ENCODE measurements at regions not wholly inside any gene's neighbourhood (a gene's known extent, or its start where the extent isn't known, plus 50 kb on each side); places are given as distances from the start of the nearest gene placed in this dataset.
A peak's percentile ranks its signal among the peaks of the same experiment; 100 is the strongest.

DNA sequence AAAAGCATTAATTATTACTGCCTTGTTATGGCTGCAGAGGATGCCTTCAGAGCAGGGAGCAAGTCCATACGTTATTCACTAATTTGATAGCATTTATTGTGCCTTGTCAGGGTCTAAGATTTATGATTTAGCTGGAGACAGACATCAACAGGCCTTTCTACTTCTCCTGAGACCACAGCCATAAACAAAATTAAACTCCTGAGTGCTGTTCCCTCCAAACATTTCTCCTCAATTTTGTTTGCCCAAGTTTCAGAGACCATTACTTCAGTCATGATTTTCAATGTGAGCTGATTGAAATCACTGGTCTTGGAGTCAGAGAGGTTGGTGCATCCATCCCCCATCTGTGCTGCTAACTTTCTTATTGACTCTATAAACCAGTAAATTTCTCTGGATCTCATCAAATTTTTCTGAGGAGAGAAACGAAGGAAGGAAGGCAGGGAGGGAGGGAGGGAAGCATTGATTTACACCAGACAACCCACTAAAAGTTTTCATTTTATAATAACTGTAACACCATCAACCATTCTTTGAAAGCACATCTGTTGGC lies 423.6 kb upstream of the CDH11 start:
- no peak for DNase-seq

DNA sequence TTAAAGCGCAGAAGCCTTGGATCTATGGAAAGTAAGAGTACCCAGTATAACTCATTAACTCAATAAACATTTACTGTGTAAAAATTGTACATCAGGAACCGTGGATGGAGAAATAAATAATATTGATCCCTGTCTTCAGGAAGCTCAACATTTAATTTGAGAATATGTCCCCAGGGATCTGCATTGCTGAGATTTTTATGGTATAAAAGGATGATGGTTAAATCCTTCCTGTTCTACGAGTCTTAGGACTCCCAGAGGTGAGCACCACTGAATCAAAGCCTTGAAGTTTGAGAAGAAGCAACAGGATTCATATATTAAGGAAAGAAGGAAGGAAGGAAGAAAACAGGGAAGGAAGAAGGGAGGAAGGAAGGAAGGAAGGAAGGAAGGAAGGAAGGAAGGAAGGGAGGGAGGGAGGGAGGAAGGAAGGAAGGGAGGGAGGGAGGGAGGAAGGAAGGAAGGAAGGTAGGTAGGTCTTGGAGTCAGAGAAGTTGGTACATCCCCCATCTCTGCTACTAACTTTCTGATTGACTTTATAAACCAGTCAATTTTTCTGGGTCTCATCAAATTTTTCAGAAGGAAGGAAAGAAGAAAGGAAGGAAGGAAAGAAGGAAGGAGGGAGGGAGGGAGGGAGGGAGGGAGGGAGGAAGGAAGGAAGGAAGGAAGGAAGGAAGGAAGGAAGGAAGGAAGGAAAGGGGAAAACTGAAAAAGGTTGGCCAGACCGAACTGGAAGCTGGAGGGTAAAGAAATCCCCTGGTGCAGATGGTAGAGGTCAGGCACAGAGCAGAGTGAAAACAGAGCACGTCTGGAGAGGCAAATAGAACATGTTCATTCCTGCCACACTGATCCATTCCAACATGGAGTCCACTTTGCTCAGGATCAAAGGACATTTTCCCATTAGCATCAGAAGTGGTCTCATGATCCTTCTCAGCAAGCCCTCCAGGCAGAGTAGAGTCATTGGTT lies 422.2 kb upstream of the CDH11 start:
- no peak for DNase-seq

DNA sequence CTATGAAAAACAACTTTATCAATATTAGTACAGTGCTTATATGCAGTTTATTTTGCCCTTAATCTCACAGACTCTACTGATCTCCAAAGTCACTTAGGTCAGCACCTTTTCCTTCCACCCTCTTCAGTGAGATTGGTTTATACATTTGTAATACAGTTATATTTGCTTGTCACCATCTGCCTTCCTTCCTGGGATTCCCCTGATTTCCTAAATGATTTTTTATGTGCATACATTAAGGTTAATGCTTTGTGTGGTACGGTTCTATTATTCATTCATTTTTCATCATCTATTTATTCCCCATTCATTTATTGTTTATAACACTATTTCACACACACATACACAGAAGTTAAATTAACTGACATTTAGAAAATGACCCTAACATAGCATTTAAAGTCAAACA lies 419.8 kb upstream of the CDH11 start:
- DNase-seq = no peak

DNA sequence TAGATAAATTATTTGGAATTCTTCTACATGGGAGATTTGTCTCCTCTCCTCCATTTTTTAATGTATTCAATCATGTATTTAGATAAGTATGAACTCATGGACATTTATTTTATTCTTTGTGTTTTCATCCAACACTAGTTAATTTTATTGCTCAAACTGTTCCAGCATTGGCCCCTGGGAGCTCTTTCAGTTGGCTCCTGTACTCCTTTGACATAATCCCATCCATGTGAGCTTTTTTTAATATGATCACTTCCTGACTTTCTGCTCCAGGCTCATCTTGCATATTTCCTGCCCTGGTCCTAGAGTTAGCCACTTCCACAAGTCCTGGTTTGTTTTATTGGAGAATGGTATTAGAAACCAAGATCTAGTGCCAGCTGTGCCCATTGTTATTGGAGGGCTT lies 419.0 kb upstream of the CDH11 start:
- no peak for DNase-seq

DNA sequence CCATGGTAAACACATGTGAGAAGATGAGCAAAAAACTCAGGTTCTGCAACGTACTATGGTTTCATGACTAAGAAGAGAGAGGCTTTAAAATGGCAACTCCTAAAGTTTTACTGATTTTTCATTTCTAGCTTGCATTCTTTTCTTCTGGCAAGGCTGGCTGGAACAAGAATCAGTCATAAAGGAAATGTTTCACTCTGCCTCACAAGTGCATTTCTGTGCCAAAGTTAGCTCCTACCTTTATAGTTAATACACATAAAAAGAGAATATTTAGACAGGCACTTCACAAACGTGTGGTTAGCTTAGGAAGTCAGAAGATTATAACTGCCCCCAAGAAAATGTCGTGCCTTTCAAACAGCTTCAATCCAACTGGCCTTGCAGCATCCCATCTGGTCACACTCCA lies 417.1 kb upstream of the CDH11 start:
- DNase-seq = no peak

DNA sequence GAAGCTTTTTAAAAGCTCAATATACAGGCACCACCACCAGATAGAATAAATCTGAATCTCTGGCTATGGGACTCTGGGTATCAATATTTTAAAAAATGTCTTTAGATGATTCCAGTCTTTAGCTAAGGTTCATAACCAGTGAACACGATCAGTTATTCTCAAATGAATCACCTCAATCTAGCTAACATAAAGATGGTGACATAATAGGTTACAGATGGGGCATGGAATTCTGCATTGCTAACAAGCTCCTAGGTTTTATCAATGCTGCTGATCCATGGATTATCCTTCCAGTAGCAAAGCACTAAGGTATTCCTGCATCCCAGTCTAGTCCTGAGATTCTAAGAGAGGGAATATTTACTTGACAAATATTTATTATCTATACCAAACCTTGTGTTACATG lies 415.5 kb upstream of the CDH11 start:
- DNase-seq = no peak

DNA sequence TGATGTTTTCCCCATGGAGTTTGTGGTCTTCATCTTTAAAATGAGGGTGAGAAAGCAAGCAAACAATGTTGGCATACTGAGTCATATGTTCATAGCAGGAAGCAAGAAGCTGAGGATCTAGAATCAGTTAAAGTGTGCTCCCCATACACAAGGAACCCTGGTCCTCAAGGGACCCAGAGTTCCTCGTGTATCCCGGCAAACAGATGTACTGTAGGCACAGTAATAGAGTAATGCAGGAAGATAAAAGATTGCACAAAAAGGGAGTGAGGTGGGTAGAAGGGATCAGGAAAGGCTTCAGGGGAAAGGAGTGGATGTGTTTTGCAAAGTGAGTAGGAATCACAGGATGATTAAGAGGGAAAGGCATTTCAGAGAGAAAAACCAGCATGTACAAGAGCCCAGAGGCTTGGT lies 412.3 kb upstream of the CDH11 start:
- no peak for DNase-seq

DNA sequence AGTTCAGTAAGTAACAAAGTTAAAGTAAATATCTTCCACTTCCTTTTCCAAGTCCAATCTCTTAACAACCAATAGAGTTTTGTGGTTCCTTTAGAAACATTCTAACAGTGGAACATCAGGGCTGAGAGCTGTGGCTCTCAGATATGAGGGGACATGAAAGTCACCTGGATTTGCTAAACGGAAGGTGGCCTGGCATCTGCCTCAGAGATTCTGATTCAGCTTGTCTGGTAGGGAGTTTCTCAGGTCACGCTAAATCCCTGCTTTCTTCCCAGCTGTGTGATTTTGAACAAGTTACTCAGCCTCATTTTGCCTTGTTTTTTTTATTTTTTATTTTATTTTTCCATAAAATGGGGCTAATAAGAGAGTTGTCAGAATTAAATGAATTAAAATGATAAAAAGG lies 411.0 kb upstream of the CDH11 start:
- DNase-seq = no peak

DNA sequence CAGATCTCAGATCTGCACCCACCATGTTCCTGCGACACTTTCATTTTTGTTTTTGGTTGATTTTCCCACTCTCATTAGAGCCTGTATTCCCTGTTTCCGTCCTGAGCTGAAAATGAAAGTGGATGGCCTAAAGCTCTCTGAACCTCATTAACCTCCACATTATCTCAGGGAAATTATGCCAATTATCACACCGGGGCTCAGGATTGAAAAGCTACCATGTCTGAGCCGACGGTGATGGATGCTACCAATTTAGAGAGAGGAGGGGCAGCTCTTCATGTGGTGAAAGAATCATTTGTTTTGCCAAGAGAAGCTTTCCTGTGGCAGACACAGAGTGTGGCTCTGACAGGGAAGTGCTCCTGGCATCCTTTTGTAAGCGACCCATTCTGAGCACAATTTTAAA lies 410.4 kb upstream of the CDH11 start:
- no peak for DNase-seq

DNA sequence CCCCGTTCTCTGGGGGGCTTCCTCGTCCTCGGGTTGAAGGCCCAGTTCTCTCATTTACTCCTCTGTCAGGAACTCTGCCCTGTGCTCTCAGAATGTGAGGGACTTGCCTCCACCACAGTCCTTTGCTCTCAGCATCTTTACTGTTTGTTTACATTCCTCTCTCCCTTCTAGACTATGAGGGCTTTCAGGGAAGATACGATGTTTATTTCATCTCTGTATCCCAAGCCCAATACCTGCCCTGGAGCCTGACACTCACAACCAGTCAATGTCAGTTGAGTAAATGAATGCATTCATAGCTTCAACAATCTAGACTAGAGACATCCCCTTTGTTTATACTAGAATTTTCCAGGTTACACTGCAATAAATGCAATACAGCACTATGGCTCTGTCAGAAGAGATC lies 409.6 kb upstream of the CDH11 start:
- DNase-seq = no peak

DNA sequence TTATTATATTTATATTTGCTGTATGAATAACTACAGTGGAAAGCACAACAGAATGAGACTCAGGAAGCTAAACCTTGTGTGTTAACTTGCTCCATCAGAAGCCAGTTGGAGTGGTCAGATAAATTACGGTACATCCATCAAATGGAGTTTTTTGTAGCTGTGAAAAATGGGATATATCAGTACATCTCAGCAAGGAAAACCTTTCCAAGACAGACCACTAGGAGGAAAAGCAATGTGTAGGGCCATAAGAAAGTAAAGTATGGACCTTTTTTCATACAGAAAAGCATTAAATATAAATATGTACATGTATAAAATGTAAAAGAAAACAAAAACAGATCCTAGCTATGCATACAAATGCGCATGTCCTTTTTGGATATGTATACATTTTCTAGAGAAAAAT lies 403.8 kb upstream of the CDH11 start:
- no peak for DNase-seq

DNA sequence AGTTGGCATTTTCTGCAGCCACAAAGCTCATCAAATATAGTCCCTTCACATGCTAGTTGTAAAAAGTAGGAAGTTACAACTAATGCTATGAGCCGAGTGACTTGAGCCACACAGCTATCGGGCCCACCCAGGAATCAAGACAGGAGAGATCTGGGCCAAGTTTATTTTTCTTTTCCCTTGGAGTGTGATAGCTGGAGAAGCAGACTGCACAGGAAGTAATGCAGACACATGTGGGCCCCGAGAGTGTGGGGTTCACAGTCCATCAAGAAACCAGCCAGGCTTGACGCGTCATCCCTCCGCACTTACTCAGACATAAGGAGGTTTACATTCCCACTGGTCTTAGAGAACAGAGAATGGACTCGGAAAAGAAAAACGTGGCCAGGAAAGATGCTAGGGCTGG lies 403.1 kb upstream of the CDH11 start:
- peak; percentile 75 for DNase-seq

DNA sequence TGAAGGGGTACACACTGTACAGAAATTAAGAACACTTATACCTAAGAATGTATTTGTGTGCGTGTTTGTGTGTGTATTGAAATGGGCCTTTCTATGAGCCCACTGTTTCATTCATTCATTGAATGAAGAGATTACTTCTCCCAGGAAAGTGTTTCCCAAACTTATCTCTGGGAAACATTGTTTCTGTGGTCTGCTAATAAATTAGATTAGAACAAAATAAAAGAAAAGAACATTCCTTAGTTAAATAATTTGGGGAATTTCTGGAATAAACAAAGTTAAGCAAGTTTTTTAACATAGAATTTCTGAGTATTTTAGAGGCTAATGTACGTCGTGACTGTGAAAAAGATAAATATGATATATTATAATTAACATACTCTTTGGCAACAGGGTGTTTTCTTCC lies 402.4 kb upstream of the CDH11 start:
- no peak for DNase-seq

DNA sequence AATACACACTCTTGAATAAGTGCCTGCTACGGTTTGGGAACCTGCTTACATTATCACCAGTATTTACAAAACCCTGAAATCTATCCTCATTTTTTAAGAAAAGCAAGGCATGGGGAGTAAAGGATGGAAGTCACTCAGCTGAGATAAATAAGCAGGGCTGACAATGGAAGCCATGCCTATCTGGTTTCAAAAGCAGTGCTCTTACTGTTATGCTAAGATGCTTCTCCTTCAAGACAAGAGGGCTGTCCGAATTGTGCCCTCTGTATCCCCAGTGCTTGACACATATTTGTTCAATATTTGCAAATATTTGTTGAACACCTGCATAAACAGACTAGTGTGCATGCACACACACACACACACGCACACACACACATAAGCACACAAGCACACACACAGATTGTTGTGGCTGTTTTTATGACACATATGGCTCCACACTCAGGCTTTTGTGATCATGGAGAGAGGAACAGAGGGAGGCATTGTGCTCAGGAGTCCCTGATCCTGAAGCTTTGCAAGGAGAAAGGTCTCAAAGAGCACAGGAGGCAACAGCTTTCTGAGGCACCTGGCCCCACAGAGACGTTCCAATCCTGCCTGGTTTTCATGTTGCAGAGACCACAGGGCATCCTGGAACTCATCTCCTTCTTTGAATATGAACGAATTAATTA lies 401.6 kb upstream of the CDH11 start:
- DNase-seq = no peak

DNA sequence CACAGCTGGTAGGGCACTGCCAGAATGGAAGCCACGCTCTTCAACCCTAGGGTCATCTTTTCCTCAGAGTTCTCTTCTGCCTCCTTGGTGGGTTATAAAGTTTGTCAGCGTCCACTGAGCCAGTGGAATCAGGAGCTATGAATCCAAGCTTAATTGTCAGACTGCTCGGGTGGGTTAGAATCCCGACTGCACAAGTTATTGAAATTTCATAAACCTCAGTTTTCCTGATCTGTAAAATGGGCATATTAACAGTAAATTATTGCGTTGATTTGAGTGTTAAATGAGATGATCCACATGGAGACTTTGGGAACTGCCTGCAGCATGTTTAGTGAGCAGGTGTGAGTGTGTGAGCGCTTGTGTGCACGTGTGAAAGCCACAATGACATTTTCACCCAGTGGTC lies 400.5 kb upstream of the CDH11 start:
- DNase-seq = no peak

DNA sequence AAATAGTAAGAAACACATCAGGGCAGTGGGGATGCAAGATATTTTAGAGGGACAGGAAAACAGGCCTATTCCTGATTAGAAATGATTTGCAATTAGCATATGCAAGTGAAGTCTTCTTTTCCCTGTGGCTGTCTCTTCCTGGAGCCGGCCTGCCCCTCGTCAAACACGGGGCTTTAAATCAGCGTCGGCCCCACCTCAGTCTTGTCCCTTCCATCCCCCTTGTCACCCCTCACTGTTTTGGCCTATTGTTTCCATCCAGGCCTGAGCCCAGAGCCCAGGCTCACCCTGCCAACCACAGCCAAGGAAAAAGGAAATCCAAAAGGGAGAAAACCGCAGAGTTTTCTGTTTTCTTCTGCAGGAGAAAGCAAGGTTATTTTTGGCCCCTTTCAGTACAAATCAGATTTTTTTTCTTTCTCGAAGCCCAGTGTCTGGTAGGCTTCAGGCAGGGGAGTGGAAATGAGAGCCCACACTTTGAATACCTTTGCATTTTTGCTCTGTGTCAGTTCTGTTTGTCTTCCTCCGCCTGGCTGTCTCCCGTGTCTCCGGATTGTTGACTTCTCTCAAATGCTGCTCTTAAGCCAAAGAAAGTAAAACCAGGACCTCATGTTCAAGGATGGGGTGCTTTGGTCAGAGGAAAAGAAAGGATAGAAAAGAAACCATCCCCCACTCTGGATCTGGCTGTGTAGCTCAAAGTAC lies 399.9 kb upstream of the CDH11 start:
- no peak for DNase-seq

DNA sequence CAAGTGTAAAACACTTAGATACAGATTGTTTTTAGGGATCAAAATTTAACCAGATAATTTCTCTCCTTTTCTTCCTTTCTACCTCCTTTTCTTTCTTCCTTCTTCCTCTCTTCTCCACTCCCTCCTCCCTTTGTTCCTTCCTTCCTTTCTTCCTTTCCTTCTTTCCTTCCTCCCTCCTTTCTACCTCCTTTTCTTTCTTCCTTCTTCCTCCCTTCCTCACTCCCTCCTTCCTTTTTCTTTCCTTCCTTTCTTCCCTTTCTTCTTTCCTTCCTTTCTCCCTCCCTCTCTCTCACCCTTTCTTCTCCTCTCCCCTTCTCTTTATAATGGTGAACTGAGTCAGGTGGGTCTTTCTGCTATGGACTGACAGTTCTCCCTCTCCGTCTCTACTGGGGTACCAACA lies 397.5 kb upstream of the CDH11 start:
- DNase-seq = no peak

DNA sequence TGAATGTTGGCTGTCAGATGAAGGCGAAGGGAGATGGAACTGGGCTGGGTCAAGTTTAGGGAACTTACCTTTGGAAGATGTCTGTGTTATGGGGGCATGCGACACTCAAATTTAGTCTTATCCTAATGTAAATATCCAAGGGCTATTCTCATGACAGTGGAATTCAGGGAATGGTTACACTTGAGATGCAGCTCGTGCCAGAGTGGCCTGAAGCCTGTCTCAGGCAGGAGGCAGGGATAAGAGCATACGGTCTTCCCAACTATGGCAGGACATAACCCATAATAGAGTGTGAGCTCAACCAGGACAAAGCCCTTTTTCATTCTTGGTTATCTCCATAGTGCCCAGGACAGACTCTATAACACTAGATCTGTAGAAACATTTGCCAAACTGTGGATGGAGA lies 393.3 kb upstream of the CDH11 start:
- no peak for DNase-seq

DNA sequence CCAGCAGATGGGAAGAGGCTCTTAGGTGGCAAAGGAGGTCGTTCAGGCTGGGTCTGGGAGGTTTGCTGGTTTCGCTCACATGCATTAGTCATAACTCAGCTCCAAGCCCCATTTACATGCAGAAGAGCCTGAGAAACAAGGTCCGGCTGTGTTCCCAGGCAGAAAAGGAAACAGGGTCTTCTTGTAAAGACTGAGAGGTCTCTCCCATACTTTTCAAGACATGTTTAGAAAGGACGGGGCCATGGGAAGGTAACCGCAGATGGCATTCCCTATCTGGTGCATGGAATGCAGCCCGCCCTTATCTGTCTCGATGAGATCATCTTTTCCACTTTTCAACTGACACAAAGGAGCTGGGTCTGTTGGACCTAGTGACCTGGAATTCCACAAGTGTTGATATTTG lies 389.0 kb upstream of the CDH11 start:
- no peak for DNase-seq

DNA sequence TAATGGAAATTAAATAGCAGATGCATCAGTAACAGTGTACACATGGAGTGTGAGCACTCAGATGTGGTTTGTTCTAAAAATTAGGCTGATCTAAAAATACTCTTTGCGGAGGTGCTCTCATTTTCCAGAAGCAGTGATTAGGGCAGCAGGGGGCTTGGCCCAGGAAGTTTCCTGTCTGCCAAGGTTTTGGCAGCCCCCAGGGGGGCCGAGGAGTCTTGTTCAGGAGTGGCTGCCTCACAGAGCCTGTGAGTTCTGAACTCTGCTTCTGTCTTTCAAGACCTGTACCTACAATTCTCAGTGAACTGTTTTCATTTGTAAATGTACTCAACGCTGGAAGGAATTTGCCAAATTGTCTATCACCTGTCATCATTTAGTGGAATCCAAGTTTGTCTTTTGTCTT lies 388.4 kb upstream of the CDH11 start:
- DNase-seq = no peak

DNA sequence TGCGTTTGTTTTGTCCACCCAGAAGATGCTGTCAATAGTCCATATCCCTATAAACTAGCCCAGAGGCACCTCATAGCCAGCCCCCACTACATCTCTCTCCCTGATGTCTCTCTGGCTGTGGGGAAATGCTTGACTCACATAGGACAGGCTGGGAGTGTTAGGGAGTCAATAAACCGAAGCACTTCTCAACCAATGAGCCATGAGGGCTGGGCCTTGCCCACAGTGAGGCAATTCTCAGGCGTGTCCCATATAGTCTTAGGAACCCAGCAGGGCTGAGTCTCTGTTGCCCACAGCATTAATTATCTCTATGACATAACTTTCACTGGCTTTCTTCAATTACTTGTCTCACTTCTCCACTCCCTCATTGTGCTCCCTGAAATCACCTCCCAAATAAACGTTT lies 387.3 kb upstream of the CDH11 start:
- DNase-seq = no peak

DNA sequence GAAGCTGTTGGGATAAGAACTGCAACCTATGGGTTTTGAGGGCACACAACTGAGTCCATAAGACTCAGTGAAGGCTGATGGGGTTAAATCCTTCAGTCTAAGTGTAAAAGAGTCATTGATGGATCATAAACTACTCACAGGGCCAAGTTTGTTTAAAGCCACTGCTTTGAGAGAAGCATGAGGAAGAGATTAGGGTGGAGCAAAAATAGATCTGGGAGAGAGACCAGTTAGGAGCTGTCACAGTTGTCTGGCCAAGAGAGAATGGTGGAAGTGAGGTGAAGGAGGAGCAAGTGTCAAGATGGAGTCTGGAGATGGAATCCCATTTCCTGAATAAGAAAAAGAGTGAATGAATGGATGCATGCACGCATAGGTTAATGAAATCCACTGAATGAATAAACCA lies 379.1 kb upstream of the CDH11 start:
- no peak for DNase-seq

DNA sequence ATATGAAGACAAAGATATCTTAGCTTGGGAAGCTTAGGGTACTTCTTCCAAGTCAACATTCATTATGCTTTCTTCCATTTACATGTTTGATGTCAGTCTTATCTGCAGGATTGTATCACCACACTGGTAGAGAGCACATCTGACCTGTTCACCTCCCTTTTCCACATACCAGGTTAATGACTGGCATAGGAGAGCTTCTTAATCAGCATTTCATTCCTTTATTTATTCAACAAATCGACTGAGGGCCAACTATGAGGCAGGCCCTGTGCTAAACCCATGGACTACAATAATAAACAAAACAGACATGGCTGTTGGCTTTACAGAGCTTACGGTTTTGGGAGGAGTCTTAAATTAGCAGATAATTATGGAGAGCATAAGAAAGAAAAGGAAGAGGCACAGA lies 378.1 kb upstream of the CDH11 start:
- DNase-seq = no peak
